ENCODE measurements at regions not wholly inside any gene's neighbourhood (a gene's known extent, or its start where the extent isn't known, plus 50 kb on each side); places are given as distances from the start of the nearest gene placed in this dataset.
"Not testable (repeated sequence)": the region's sequence is repeated elsewhere in the genome, so short reads cannot be mapped to it uniquely, and the experiment has no call there.

- DNase-seq, result no peak
Measured at GRCh38 chr10:118968060-118968459, 61.5 kb upstream of the NANOS1 start.

- no peak for DNase-seq
Measured at GRCh38 chr10:118968482-118968881, 61.0 kb upstream of the NANOS1 start.

GRCh38 chr10:118969014-118969413 lies 60.5 kb upstream of the NANOS1 start:
- DNase-seq, result no peak

- DNase-seq, result peak; percentile 68
Measured at GRCh38 chr10:118970770-118971169, 58.7 kb upstream of the NANOS1 start.

GRCh38 chr10:118971187-118971586 lies 58.3 kb upstream of the NANOS1 start:
- no peak for DNase-seq

GRCh38 chr10:118971876-118972275 lies 57.6 kb upstream of the NANOS1 start:
- DNase-seq, result no peak

GRCh38 chr10:118973744-118974143 lies 55.8 kb upstream of the NANOS1 start:
- no peak for DNase-seq

GRCh38 chr10:118974951-118975350 lies 54.6 kb upstream of the NANOS1 start:
- DNase-seq, result no peak

GRCh38 chr10:118976219-118976618 lies 53.3 kb upstream of the NANOS1 start:
- DNase-seq, result not testable (repeated sequence)

- no peak for DNase-seq
Measured at GRCh38 chr10:118977022-118977599, 52.4 kb upstream of the NANOS1 start.

- no peak for DNase-seq
Measured at GRCh38 chr10:118977835-118978234, 51.7 kb upstream of the NANOS1 start.

GRCh38 chr10:118978316-118978997 lies 51.1 kb upstream of the NANOS1 start:
- no peak for DNase-seq

- no peak for DNase-seq
Measured at GRCh38 chr10:118978998-118979350, 50.5 kb upstream of the NANOS1 start.

- no peak for DNase-seq
Measured at GRCh38 chr10:118979661-118980060, 49.9 kb upstream of the NANOS1 start.

Measured in right forelimb (tissue), 1 donor.